H9 (cell line): ENCODE measurements at regions not wholly inside any gene's neighbourhood (a gene's known extent, or its start where the extent isn't known, plus 50 kb on each side); places are given as distances from the start of the nearest gene placed in this dataset.

ENCODE experiments used
- DNase-seq: peaks from one replicate; pipeline ENCODE4 v3.0.0-alpha.2; 2017
- H2AFZ ChIP-seq: one replicate; pipeline ENCODE4 v1.6.1; 2013; ENCODE audit warnings: mild to moderate bottlenecking, low read length, control low read depth, moderate library complexity
- H2AK5ac ChIP-seq: 2 replicates; pipeline ENCODE4 v1.6.1; 2013; ENCODE audit warnings: low read length, control low read depth, mixed read lengths; ENCODE audit not compliant: insufficient read length
- H2BK120ac ChIP-seq: one replicate; pipeline ENCODE4 v1.6.1; 2013; ENCODE audit warnings: low read depth, mild to moderate bottlenecking, low read length, control low read depth, inconsistent platforms; ENCODE audit not compliant: poor library complexity, severe bottlenecking
- H2BK12ac ChIP-seq: 2 replicates; pipeline ENCODE4 v1.6.1; 2013; ENCODE audit warnings: low read length, control low read depth, mixed read lengths, low read depth; ENCODE audit not compliant: insufficient read length
- H2BK15ac ChIP-seq: 2 replicates; pipeline ENCODE4 v1.6.1; 2013; ENCODE audit warnings: low read depth, low read length, control low read depth
- H2BK20ac ChIP-seq: one replicate; pipeline ENCODE4 v1.6.1; 2013; ENCODE audit warnings: low read depth, mild to moderate bottlenecking, low read length, control low read depth, inconsistent platforms; ENCODE audit not compliant: poor library complexity, severe bottlenecking
- H2BK5ac ChIP-seq: 2 replicates; pipeline ENCODE4 v1.6.1; 2013; ENCODE audit warnings: low read length, control low read depth, mixed read lengths; ENCODE audit not compliant: insufficient read length
- H3K14ac ChIP-seq: 2 replicates; pipeline ENCODE4 v1.6.1; 2013; ENCODE audit warnings: low read length, control low read depth; ENCODE audit not compliant: insufficient read depth
- H3K18ac ChIP-seq: 2 replicates; pipeline ENCODE4 v1.6.1; 2013; ENCODE audit warnings: low read depth, mild to moderate bottlenecking, mixed read lengths, low read length, control low read depth; ENCODE audit not compliant: insufficient read length
- H3K23ac ChIP-seq: 2 replicates; pipeline ENCODE4 v1.6.1; 2013; ENCODE audit warnings: low read length, control low read depth, mixed read lengths, low read depth; ENCODE audit not compliant: insufficient read length
- H3K23me2 ChIP-seq: 2 replicates; pipeline ENCODE4 v1.6.1; 2013; ENCODE audit warnings: low read depth, mild to moderate bottlenecking, mixed read lengths, low read length, control low read depth; ENCODE audit not compliant: insufficient read length, poor library complexity, severe bottlenecking
- H3K27ac ChIP-seq: 2 replicates; pipeline ENCODE4 v1.5.1; 2013; ENCODE audit warnings: low read length, control low read depth, mixed read lengths, low read depth; ENCODE audit not compliant: insufficient read length
- H3K27me3 ChIP-seq: 2 replicates; pipeline ENCODE4 v1.6.1; 2013; ENCODE audit warnings: low read length, control low read depth, inconsistent platforms; ENCODE audit not compliant: insufficient read depth
- H3K4ac ChIP-seq: 2 replicates; pipeline ENCODE4 v1.6.1; 2013; ENCODE audit warnings: low read depth, mild to moderate bottlenecking, control low read depth, inconsistent platforms, low read length, moderate library complexity
- H3K4me1 ChIP-seq: 2 replicates; pipeline ENCODE4 v1.6.1; 2013; ENCODE audit warnings: low read length, control low read depth, inconsistent platforms; ENCODE audit not compliant: insufficient read depth
- H3K4me2 ChIP-seq: 2 replicates; pipeline ENCODE4 v1.6.1; 2013; ENCODE audit warnings: low read length, control low read depth, mixed read lengths; ENCODE audit not compliant: insufficient read length, insufficient read depth
- H3K56ac ChIP-seq: 2 replicates; pipeline ENCODE4 v1.6.1; 2013; ENCODE audit warnings: low read depth, mild to moderate bottlenecking, mixed read lengths, low read length, control low read depth; ENCODE audit not compliant: insufficient read length
- H3K79me1 ChIP-seq: 2 replicates; pipeline ENCODE4 v1.6.1; 2013; ENCODE audit warnings: low read depth, mild to moderate bottlenecking, moderate library complexity, low read length, control low read depth, inconsistent platforms; ENCODE audit not compliant: insufficient read depth, poor library complexity, severe bottlenecking
- H3K79me2 ChIP-seq: 2 replicates; pipeline ENCODE4 v1.6.1; 2013; ENCODE audit warnings: low read length, control low read depth, inconsistent platforms; ENCODE audit not compliant: insufficient read depth
- H3K9ac ChIP-seq: 2 replicates; pipeline ENCODE4 v1.6.1; 2013; ENCODE audit warnings: low read length, control low read depth, mixed read lengths; ENCODE audit not compliant: insufficient read length; ENCODE audit errors: extremely low read depth
- H3K9me3 ChIP-seq: one replicate; pipeline ENCODE4 v1.6.1; 2013; ENCODE audit warnings: low read depth, low read length, inconsistent platforms; ENCODE audit not compliant: control insufficient read depth
- H3T11ph ChIP-seq: one replicate; pipeline ENCODE4 v1.6.1; 2013; ENCODE audit warnings: mild to moderate bottlenecking, low read length, control low read depth, inconsistent platforms
- H4K20me1 ChIP-seq: one replicate; pipeline ENCODE4 v1.6.1; 2013; ENCODE audit not compliant: control insufficient read depth, insufficient read length, insufficient read depth
- H4K5ac ChIP-seq: 2 replicates; pipeline ENCODE4 v1.6.1; 2013; ENCODE audit warnings: low read depth, mild to moderate bottlenecking, mixed read lengths, low read length, control low read depth; ENCODE audit not compliant: insufficient read length
- H4K8ac ChIP-seq: replicated peaks from 2 replicates; pipeline ENCODE4 v1.6.1; 2013; ENCODE audit warnings: low read length, control low read depth, mixed read lengths, low read depth; ENCODE audit not compliant: insufficient read length
- H4K91ac ChIP-seq: 2 replicates; pipeline ENCODE4 v1.6.1; 2013; ENCODE audit warnings: low read depth, mild to moderate bottlenecking, moderate library complexity, mixed read lengths, low read length, control low read depth; ENCODE audit not compliant: insufficient read length
- H3K27ac Mint-ChIP-seq, 3 experiments: 2 replicates in 2 of 3; 3 replicates in 1 of 3; pipeline ENCODE4 v1.8.0; 2020 to 2021; ENCODE audit warnings: mixed read lengths in 3 of 3, mild to moderate bottlenecking in 1 of 3, moderate library complexity in 1 of 3
- H3K27me3 Mint-ChIP-seq: 2 replicates; pipeline ENCODE4 v1.8.0; 2021; ENCODE audit warnings: low read depth, mild to moderate bottlenecking, moderate library complexity, mixed read lengths
- H3K36me3 Mint-ChIP-seq, 3 experiments: 2 replicates in 2 of 3; 3 replicates in 1 of 3; pipeline ENCODE4 v1.8.0; 2020 to 2021; ENCODE audit warnings: low read depth in 3 of 3, mixed read lengths in 3 of 3; ENCODE audit not compliant: insufficient read depth in 1 of 3
- H3K4me1 Mint-ChIP-seq, 2 experiments: 2 replicates each; pipeline ENCODE4 v1.8.0; 2020; ENCODE audit warnings: mixed read lengths in 2 of 2
- H3K4me3 Mint-ChIP-seq, 2 experiments: 2 replicates in 1 of 2; 3 replicates in 1 of 2; pipeline ENCODE4 v1.8.0; 2020 to 2021; ENCODE audit warnings: mild to moderate bottlenecking in 2 of 2, mixed read lengths in 2 of 2, moderate library complexity in 1 of 2
- H3K9me3 Mint-ChIP-seq, 2 experiments: 2 replicates in 1 of 2; 3 replicates in 1 of 2; pipeline ENCODE4 v1.8.0; 2020; ENCODE audit warnings: mild to moderate bottlenecking in 2 of 2, mixed read lengths in 2 of 2, moderate library complexity in 1 of 2
- CTCF ChIP-seq: fragments of 200-600 bp; sonication (generic); conservative IDR thresholded peaks from 3 replicates; pipeline ENCODE4 v1.8.0; 2021; ENCODE audit warnings: antibody characterized with exemption, mild to moderate bottlenecking
- WGBS: extraction: QIAGEN DNeasy Blood & Tissue Kit; methylation state at CpG from one replicate; pipeline ENCODE4 v1.1.7; 2013; ENCODE audit warnings: missing lambda C conversion rate, low lambda C conversion rate, mixed read lengths; ENCODE audit not compliant: insufficient read length; ENCODE audit errors: extremely low coverage; 5-methylcytosine and 5-hydroxymethylcytosine counted together

- Histone ChIP-seq H3K18ac (no peak overlapping the region), H3K27me3 (no peaks in the 10 kb centered on the region), H3T11ph (no peak overlapping the region), H2BK15ac (no peak overlapping the region), H3K9ac (no peak overlapping the region), H3K79me1 (no peaks in the 10 kb centered on the region), H2AK5ac (no peak overlapping the region), H3K56ac (no peak overlapping the region), H2BK5ac (no peak overlapping the region), H3K23me2 (no peaks in the 10 kb centered on the region), H2AFZ (no peak overlapping the region), H4K20me1 (no peaks in the 10 kb centered on the region), H4K5ac (no peak overlapping the region), H3K79me2 (no peaks in the 10 kb centered on the region), H2BK120ac (no peak overlapping the region), H3K4ac (no peak overlapping the region), H3K14ac (no peak overlapping the region), H2BK12ac (no peak overlapping the region), H4K8ac (no peak overlapping the region), H3K27ac (no peak overlapping the region), H3K23ac (no peak overlapping the region), H3K4me2 (no peak overlapping the region), H3K9me3 (no peaks in the 10 kb centered on the region), H3K4me1 (no peaks in the 10 kb centered on the region), H4K91ac (no peak overlapping the region), H2BK20ac (no peak overlapping the region)
- H3K4me1 Mint-ChIP-seq: peaks cover 3 to 5% of the 10 kb centered on the region in 2 experiments
- no CpG with 5 or more reads among the region's 3 CpGs for WGBS
- peaks cover 0 to 4% of the 10 kb centered on the region in 2 experiments; a peak in 2 of 5 replicates for H3K9me3 Mint-ChIP-seq
- no peak overlapping the region for H3K4me3 Mint-ChIP-seq
- no peak for TF ChIP-seq CTCF
- H3K36me3 Mint-ChIP-seq: no peaks in the 10 kb centered on the region
- peaks cover 3% of the 10 kb centered on the region; the same call in 1 of the 2 replicates for H3K27me3 Mint-ChIP-seq
- no peak overlapping the region for H3K27ac Mint-ChIP-seq
- DNase-seq: no peak
Observed at GRCh38 chr10:43849551-43849950, 200.9 kb upstream of the ZNF32 start.
